ENCODE measurements at regions not wholly inside any gene's neighbourhood (a gene's known extent, or its start where the extent isn't known, plus 50 kb on each side); places are given as distances from the start of the nearest gene placed in this dataset.
"Not testable (repeated sequence)": the region's sequence is repeated elsewhere in the genome, so short reads cannot be mapped to it uniquely, and the experiment has no call there.

DNA sequence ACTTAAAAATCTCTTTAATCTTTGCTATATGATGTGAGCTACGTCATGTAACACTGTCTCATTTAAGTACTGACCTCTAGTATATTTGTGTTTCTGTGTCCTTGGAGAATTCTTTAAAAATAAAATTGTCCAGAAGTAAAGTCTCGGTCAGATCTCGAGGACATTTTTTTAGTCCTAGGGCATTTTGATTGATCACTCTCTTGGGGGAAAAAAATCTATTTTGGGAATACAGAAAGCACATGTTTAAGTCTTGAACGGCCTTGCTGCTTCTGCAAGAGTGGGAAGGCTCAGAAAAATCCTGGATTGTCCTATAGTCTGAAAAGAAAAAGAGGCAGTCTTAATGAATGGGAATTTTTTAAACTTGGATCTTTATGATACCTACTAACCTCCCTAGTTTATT, 234.3 kb downstream of the UTRN start:
- Histone ChIP-seq H3K27me3 (no peaks in the 10 kb centered on the region), H3K4me3 (no peak overlapping the region), H3K9me3 (no peaks in the 10 kb centered on the region), H3K36me3 (peaks cover 0 to 31% of the 10 kb centered on the region in 2 donors), H3K4me1 (no peaks in the 10 kb centered on the region), H3K27ac (no peak overlapping the region)
- TF ChIP-seq, protein P1, sequence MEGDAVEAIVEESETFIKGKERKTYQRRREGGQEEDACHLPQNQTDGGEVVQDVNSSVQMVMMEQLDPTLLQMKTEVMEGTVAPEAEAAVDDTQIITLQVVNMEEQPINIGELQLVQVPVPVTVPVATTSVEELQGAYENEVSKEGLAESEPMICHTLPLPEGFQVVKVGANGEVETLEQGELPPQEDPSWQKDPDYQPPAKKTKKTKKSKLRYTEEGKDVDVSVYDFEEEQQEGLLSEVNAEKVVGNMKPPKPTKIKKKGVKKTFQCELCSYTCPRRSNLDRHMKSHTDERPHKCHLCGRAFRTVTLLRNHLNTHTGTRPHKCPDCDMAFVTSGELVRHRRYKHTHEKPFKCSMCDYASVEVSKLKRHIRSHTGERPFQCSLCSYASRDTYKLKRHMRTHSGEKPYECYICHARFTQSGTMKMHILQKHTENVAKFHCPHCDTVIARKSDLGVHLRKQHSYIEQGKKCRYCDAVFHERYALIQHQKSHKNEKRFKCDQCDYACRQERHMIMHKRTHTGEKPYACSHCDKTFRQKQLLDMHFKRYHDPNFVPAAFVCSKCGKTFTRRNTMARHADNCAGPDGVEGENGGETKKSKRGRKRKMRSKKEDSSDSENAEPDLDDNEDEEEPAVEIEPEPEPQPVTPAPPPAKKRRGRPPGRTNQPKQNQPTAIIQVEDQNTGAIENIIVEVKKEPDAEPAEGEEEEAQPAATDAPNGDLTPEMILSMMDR (IDR thresholded peaks at IDR 0.05), result no peak
- TF ChIP-seq POLR2AphosphoS5 (IDR thresholded peaks at IDR 0.05; ENCODE audit: insufficient read depth in 1 of 2, low read depth in 1 of 2) (no peak), POLR2A (IDR thresholded peaks at IDR 0.05) (no peak)
- intact Hi-C loops (cut with DNase I), result no loop called here
- no peak for DNase-seq (ENCODE audit: extremely low spot score in 2 of 2)

DNA sequence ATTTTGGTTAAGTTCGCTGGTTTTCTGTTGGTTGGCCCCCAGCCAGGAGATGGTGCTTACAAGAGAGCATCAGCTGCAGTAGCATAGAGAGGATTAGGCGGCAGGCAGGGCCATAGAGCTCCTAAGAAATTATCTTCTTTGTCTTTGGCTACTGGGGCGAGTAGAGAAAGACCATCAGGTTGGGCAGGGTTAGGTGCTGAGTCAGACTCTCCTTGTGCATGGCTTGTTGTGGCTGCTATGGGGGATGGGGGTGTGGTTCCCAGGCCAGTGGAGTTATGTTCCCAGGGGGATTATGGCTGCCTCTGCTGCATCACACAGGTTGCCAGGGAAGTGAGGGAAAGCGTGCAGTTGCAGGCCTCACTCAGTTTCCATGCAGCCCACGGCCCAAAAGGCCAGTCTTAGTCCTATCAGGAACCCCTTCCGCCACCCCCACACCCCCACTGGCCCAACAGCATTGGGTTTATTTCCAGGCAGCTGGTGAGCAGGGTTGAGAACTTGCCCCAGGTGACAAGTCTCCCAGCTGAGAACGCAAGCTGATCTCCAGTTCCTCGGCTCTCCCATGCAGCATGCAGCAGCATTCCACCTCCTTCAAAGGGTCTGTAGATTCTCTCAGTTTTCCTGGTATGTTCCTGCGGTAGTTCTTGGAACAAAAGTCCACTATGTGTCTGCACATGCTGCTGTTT, 243.7 kb downstream of the UTRN start:
- Histone ChIP-seq H3K36me3 (peaks cover 0 to 34% of the 10 kb centered on the region in 2 donors), H3K27ac (no peak overlapping the region), H3K4me3 (no peak overlapping the region), H3K4me1 (no peaks in the 10 kb centered on the region), H3K9me3 (no peaks in the 10 kb centered on the region), H3K27me3 (no peaks in the 10 kb centered on the region)
- intact Hi-C loops (cut with DNase I), result no loop called here
- TF ChIP-seq, protein P1 (IDR thresholded peaks at IDR 0.05), result no peak
- no peak for TF ChIP-seq POLR2AphosphoS5 (IDR thresholded peaks at IDR 0.05; ENCODE audit: insufficient read depth in 1 of 2, low read depth in 1 of 2)
- no peak for TF ChIP-seq POLR2A (IDR thresholded peaks at IDR 0.05)
- DNase-seq (ENCODE audit: extremely low spot score in 2 of 2), result no peak

DNA sequence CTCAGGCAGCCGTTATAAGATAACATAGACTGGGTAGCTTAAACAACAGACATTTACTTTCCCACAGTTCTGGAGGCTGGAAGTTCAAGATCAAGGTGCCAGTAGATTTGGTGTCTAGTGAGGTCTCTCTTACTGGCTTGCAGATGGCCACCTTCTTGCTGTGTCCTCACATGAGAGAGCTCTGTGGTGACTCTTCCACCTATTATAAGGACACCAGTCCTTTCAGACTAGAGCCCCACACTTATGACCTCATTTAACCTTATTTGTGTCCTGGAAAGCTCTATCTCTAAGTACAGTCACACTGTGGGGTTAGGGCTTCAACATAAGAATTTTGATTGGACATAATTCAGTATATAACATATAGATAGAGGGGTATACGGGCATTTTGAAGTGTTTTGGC, 245.0 kb downstream of the UTRN start:
- intact Hi-C loops (cut with DNase I), result no loop called here
- no peak for DNase-seq (ENCODE audit: extremely low spot score in 2 of 2)
- Histone ChIP-seq H3K4me3 (no peak overlapping the region), H3K36me3 (peaks cover 0 to 36% of the 10 kb centered on the region in 2 donors), H3K27ac (no peak overlapping the region), H3K4me1 (no peaks in the 10 kb centered on the region), H3K27me3 (no peaks in the 10 kb centered on the region), H3K9me3 (no peaks in the 10 kb centered on the region)
- TF ChIP-seq, protein P1 (IDR thresholded peaks at IDR 0.05), result no peak
- TF ChIP-seq POLR2A (IDR thresholded peaks at IDR 0.05), result no peak
- no peak for TF ChIP-seq POLR2AphosphoS5 (IDR thresholded peaks at IDR 0.05; ENCODE audit: insufficient read depth in 1 of 2, low read depth in 1 of 2)

DNA sequence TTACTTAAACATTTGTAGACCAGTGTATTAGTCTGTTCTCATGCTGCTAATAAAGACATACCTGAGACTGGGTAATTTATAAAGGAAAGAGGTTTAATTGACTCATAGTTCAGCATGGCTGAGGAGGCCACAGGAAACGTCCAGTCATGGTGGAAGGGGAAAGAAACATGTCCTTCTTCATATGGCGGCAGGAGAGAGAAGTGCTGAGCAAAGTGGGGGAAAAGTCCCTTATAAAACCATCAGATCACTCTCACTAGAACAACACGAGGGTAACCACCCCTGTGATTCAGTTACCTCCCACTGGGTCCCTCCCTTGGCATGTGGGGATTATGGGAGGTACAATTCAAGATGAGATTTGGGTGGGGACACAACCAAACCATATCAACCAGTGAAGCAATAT, 247.1 kb downstream of the UTRN start:
- H3K27me3 ChIP-seq; DNase-seq (ENCODE audit: extremely low spot score in 2 of 2); H3K27ac ChIP-seq; intact Hi-C loops (cut with DNase I); H3K4me1 ChIP-seq; H3K4me3 ChIP-seq; H3K9me3 ChIP-seq: not testable (repeated sequence)
- peaks cover 0 to 32% of the 10 kb centered on the region in 2 donors for H3K36me3 ChIP-seq

DNA sequence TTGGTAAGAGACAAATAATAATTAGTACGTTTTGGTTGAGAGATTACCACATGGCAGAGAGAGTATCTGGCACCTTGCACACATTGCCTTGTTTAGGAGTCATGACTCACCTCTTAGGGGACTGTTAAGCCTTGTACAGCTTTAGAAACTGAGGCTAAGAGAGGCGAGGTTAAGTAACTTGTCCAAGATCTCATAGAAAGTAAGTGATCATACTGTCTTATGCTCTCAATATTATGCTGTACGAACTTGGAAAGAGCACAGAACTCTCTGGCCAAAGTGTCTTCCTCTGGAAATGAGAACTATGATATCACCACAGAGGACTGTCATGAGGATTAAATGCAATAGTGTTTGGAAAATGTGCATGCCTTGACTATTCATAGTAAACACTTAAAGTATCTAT, 249.0 kb downstream of the UTRN start:
- H3K36me3 ChIP-seq, result peaks cover 0 to 31% of the 10 kb centered on the region in 2 donors

More for the DNA sequence above, 249.0 kb downstream of the UTRN start:
- Histone ChIP-seq H3K9me3 (no peaks in the 10 kb centered on the region), H3K27ac (no peak overlapping the region), H3K4me3 (no peak overlapping the region), H3K4me1 (no peaks in the 10 kb centered on the region), H3K27me3 (no peaks in the 10 kb centered on the region)
- intact Hi-C loops (cut with DNase I), result no loop called here
- TF ChIP-seq POLR2A (IDR thresholded peaks at IDR 0.05), result no peak
- TF ChIP-seq, protein P1 (IDR thresholded peaks at IDR 0.05), result no peak
- TF ChIP-seq POLR2AphosphoS5 (IDR thresholded peaks at IDR 0.05; ENCODE audit: insufficient read depth in 1 of 2, low read depth in 1 of 2), result no peak
- no peak for DNase-seq (ENCODE audit: extremely low spot score in 2 of 2)

Data from vagina (tissue), 2 donors.